ENCODE measurements at regions not wholly inside any gene's neighbourhood (a gene's known extent, or its start where the extent isn't known, plus 50 kb on each side); places are given as distances from the start of the nearest gene placed in this dataset.

DNA sequence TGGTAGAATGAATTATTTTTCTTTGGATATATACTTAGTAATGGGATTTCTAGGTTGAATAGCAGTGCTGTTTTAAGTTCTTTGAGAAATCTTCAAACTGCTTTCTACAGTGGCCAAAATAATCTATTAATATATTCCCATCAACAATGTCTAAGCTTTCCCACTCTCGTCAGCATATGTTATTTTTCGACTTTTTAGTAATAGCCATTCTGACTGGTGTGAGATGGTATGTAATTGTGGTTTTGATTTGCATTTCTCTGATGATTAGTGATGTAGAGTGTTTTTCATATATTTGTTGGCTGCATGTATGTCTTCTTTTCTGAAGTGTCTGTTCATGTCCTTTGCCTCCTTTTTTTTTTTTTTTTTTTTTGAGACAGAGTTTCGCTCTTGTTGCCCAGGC, 90.2 kb upstream of the CSNK1A1L start:
- ChIA-PET POLR2A (no interaction called here), CTCF (no interaction called here)
- H3K9me3 Mint-ChIP-seq (ENCODE audit: unreplicated experiment): no peaks in the 10 kb centered on the region
- H3K4me1 Mint-ChIP-seq (ENCODE audit: low read depth, unreplicated experiment): no peaks in the 10 kb centered on the region
- Histone ChIP-seq H3K36me3 (ENCODE audit: control insufficient read depth, insufficient read depth, low read length) (no peaks in the 10 kb centered on the region), H3K9me3 (no peaks in the 10 kb centered on the region), H3K4me3 (ENCODE audit: low read depth, low read length) (no peak overlapping the region), H3K4me1 (no peaks in the 10 kb centered on the region), H3K27me3 (replicated peaks; ENCODE audit: control insufficient read depth, insufficient read depth, low read length) (no peaks in the 10 kb centered on the region)
- H3K36me3 Mint-ChIP-seq (ENCODE audit: insufficient read depth, unreplicated experiment): no peaks in the 10 kb centered on the region
- no peak overlapping the region for H3K27ac Mint-ChIP-seq (ENCODE audit: unreplicated experiment)
- no peaks in the 10 kb centered on the region for H3K27me3 Mint-ChIP-seq (ENCODE audit: insufficient read depth, unreplicated experiment)
- no peak overlapping the region for H3K4me3 Mint-ChIP-seq (ENCODE audit: unreplicated experiment)
- TF ChIP-seq, protein P1, sequence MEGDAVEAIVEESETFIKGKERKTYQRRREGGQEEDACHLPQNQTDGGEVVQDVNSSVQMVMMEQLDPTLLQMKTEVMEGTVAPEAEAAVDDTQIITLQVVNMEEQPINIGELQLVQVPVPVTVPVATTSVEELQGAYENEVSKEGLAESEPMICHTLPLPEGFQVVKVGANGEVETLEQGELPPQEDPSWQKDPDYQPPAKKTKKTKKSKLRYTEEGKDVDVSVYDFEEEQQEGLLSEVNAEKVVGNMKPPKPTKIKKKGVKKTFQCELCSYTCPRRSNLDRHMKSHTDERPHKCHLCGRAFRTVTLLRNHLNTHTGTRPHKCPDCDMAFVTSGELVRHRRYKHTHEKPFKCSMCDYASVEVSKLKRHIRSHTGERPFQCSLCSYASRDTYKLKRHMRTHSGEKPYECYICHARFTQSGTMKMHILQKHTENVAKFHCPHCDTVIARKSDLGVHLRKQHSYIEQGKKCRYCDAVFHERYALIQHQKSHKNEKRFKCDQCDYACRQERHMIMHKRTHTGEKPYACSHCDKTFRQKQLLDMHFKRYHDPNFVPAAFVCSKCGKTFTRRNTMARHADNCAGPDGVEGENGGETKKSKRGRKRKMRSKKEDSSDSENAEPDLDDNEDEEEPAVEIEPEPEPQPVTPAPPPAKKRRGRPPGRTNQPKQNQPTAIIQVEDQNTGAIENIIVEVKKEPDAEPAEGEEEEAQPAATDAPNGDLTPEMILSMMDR (IDR thresholded peaks at IDR 0.05; ENCODE audit: insufficient read depth in 1 of 2, low read depth in 1 of 2, low read length in 1 of 2, severe bottlenecking in 1 of 2, unreplicated experiment in 1 of 2): no peak
- no peak for DNase-seq
- intact Hi-C loops (cut with micrococcal nuclease; ENCODE audit: unreplicated experiment): no loop called here
- no TSS peak for BruUV-seq (replicated peaks)

DNA sequence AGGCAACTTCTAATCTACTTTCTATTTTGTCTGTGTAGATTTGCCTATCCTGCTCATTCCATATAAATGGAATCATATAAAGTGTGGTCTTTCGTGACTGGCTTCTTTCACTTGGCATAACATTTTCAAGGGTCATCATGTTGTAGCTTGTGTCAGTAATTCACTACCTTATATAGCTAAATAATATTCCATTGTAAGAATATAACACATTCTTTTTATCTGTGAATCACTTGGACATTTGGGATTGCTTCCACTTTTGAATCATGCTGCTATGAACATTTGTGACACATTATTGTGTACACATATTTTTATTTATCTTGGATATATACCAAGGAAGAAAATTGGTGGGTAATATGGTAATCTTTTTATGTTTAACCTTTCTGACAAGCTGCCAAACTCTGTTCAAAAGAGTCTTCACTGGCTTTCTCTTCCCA, 89.0 kb upstream of the CSNK1A1L start:
- H3K4me1 ChIP-seq: no peaks in the 10 kb centered on the region
- no peaks in the 10 kb centered on the region for H3K4me1 Mint-ChIP-seq (ENCODE audit: low read depth, unreplicated experiment)
- no peaks in the 10 kb centered on the region for H3K9me3 Mint-ChIP-seq (ENCODE audit: unreplicated experiment)
- no peak overlapping the region for H3K4me3 Mint-ChIP-seq (ENCODE audit: unreplicated experiment)
- BruUV-seq (replicated peaks): no TSS peak
- intact Hi-C loops (cut with micrococcal nuclease; ENCODE audit: unreplicated experiment): no loop called here
- no peaks in the 10 kb centered on the region for H3K36me3 ChIP-seq (ENCODE audit: control insufficient read depth, insufficient read depth, low read length)
- H3K27ac Mint-ChIP-seq (ENCODE audit: unreplicated experiment): no peak overlapping the region
- H3K27me3 ChIP-seq (replicated peaks; ENCODE audit: control insufficient read depth, insufficient read depth, low read length): no peaks in the 10 kb centered on the region
- no peaks in the 10 kb centered on the region for H3K27me3 Mint-ChIP-seq (ENCODE audit: insufficient read depth, unreplicated experiment)
- POLR2A ChIA-PET: no interaction called here
- TF ChIP-seq, protein P1 (IDR thresholded peaks at IDR 0.05; ENCODE audit: insufficient read depth in 1 of 2, low read depth in 1 of 2, low read length in 1 of 2, severe bottlenecking in 1 of 2, unreplicated experiment in 1 of 2): no peak
- CTCF ChIA-PET: no interaction called here
- H3K9me3 ChIP-seq: no peaks in the 10 kb centered on the region
- no peaks in the 10 kb centered on the region for H3K36me3 Mint-ChIP-seq (ENCODE audit: insufficient read depth, unreplicated experiment)
- H3K4me3 ChIP-seq (ENCODE audit: low read depth, low read length): no peak overlapping the region
- DNase-seq: no peak

DNA sequence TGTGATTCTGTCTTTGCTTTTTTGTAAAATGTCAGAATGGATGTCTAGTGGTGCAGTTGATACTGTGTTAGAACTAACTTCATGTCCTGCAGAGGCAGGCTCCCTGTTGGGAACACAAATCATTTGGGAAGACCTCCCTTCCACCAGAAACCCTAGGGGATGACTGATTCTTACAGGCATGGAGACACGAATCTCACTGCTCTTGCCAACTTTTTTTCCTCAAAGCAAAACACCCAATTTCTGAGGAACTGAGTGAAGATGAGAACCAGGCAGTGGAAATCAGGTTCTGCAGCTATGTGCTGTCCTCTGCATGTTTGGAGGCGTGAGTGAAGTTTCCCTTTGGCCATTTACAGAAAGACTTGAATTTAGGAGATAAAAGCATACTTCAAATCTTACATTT, 87.5 kb upstream of the CSNK1A1L start:
- no peak overlapping the region for H3K4me3 ChIP-seq (ENCODE audit: low read depth, low read length)
- POLR2A ChIA-PET: no interaction called here
- intact Hi-C loops (cut with micrococcal nuclease; ENCODE audit: unreplicated experiment): no loop called here
- no peak for DNase-seq
- CTCF ChIA-PET: no interaction called here
- BruUV-seq (replicated peaks): no TSS peak
- H3K27me3 ChIP-seq (replicated peaks; ENCODE audit: control insufficient read depth, insufficient read depth, low read length): no peaks in the 10 kb centered on the region
- no peaks in the 10 kb centered on the region for H3K9me3 Mint-ChIP-seq (ENCODE audit: unreplicated experiment)
- H3K4me3 Mint-ChIP-seq (ENCODE audit: unreplicated experiment): no peak overlapping the region
- no peaks in the 10 kb centered on the region for H3K36me3 Mint-ChIP-seq (ENCODE audit: insufficient read depth, unreplicated experiment)
- H3K27ac Mint-ChIP-seq (ENCODE audit: unreplicated experiment): no peak overlapping the region
- H3K9me3 ChIP-seq: no peaks in the 10 kb centered on the region
- H3K27me3 Mint-ChIP-seq (ENCODE audit: insufficient read depth, unreplicated experiment): peaks cover 2% of the 10 kb centered on the region
- H3K4me1 ChIP-seq: no peaks in the 10 kb centered on the region
- H3K36me3 ChIP-seq (ENCODE audit: control insufficient read depth, insufficient read depth, low read length): no peaks in the 10 kb centered on the region
- H3K4me1 Mint-ChIP-seq (ENCODE audit: low read depth, unreplicated experiment): no peaks in the 10 kb centered on the region
- TF ChIP-seq, protein P1 (IDR thresholded peaks at IDR 0.05; ENCODE audit: insufficient read depth in 1 of 2, low read depth in 1 of 2, low read length in 1 of 2, severe bottlenecking in 1 of 2, unreplicated experiment in 1 of 2): no peak

Measured in Caco-2 (cell line).